NCI-H1930 (cell line): ENCODE measurements at regions not wholly inside any gene's neighbourhood (a gene's known extent, or its start where the extent isn't known, plus 50 kb on each side); places are given as distances from the start of the nearest gene placed in this dataset.

Experiments used
- DNase-seq, 2 experiments: peaks; one replicate each; lab custom pipeline; 2025; lab: John Stamatoyannopoulos, UW

DNA sequence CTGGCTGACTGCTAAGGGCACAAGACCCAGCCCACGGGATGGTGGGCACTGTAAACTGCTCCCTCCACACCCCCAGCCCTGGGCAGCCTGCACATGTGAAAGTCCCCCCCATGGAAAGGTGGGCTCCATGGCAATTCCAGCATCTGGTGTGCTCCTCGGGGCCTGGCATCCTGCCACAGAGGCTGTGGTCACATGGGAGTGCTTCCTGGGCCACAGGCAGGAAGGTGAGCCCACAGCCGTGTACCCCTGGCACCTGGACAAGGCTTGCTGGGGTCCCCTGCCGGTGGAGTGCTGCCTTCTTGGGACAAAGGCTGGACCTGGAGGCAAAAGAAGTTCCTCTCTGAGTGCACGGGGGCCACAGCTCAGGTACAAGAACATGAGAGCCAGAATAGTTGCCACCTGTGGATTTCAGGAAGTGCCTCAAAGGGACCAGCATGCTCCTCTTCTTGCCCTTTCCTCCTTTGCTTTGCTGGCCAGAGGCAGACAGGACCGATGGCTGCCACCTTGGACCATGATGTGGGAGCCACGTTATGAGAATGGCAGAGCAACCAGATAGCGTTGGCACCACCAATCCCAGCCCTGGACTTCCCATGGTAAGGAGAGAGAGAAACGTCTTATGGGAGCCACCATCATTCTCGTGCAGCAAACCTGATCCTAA lies 120.2 kb upstream of the MLN start:
- no peak for DNase-seq

DNA sequence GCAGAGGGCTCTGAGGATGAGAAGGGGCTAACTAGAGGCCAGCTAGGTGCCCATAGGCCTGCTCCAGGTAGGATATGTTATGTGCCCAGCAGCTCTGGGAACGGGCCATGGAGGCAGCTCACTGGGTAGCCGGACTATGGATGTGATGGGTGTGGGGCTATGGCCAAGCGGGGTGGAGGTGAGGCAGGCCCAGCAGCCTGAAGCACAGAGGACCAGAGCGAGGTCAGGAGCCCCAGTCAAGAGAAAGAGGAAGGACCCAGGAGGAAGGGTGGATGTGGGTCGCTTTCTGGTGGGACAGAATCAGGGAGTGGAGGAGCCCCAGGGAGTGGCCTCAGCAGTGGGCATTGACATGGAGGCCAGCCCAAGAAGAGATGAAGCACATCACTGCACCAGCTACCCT lies 117.9 kb upstream of the MLN start:
- no peak for DNase-seq

DNA sequence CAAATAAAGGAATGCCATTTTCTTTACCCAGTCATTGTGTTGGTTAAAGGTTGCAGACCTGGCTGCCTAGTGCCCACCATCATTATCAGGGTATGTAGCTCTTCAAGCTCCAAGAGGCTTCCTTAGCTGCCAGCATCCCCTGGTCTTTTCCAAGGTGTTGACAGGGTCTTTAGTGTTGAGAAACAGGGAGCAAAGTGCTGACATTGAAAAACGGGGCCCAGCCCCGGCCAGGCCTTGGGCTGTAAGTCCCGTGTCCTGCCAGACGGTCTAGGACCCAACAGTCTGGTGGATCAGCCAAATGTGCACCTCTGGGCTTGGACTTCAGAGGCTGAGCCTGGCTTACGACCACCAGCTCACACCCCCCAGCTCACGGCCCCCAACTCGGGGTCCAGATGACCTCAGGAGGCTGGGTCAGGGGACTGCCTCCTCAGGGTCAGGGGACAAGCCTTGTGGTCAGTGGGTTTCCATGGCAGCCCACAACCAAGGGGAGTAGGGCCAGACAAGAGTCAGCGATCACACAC lies 114.4 kb upstream of the MLN start:
- no peak for DNase-seq

DNA sequence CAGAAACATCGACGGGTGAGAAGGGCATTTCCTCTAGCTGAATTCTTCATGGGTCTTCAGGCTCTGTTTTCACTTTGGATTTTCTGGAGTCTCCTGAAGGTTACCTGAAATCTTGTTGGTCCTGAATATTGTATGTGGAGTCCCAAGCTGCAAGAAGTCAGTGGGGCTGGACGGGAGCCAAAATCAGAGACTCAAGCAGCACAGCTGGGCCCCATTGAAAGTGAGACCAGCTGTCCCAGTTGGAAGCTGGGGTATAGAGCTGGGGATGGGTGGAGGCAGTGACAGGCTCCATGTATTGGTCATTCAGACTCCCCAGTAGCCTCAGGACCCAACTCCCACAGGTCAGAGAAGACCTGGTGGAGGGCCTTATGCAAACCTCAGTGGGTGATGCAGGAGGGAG lies 111.3 kb upstream of the MLN start:
- no peak for DNase-seq

DNA sequence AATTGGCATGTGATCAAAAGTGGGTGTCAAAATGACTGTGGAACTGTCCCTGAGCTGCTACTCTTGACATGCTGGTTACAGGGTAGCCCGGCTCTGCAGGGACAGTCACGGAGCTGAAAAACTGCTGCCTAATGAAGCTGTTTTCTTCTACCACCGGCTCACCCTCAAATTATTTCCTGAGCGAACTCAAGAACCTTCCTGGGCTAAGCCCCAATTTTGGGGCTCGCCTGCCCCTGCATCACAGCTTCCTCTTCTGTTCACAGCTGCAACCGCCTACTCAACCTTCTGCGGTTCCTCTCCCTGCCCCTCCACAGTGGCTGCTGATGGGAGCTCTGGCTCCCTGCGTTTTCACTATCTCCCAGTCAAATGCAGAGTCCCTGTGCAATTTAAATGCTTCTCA lies 110.8 kb upstream of the MLN start:
- DNase-seq: no peak

DNA sequence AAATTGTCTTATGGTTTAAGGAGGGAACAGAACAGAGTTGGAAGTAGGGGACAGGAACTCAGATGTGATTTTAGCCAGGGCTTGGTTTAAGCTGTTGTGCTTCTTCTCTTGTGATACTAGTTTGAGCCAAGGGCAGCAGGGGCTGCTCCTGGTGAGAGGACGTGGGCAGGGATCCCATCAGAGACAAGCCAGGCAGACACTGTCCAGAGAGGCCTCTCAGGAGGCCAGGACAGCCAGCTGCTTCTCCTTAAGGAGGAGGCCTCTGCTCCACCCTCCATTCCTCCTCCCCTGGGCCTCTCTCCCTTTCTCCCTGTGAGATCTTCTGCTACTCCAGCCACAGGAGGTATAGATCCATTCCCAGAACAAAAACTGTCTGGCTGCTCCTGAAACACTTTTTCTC lies 108.4 kb upstream of the MLN start:
- no peak for DNase-seq

DNA sequence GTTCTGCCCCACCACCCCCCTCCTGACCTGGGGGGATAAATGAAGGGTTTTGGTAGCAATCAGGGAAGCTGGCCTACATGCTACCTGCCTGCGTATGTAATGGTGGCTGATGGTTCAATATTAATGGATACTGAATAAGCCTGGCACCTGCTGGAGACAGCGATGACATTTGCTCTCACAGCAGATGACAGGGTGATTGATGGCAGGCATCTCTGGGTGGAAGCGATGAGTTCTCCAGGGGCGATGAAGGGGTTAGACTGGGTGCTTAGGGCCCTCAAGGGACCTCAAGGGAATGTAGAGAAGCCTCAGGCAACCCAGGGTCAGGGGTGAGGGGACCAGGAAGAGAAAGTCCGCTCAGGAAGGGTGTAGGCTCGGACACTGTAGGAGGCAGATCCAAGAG lies 107.7 kb upstream of the MLN start:
- no peak for DNase-seq

DNA sequence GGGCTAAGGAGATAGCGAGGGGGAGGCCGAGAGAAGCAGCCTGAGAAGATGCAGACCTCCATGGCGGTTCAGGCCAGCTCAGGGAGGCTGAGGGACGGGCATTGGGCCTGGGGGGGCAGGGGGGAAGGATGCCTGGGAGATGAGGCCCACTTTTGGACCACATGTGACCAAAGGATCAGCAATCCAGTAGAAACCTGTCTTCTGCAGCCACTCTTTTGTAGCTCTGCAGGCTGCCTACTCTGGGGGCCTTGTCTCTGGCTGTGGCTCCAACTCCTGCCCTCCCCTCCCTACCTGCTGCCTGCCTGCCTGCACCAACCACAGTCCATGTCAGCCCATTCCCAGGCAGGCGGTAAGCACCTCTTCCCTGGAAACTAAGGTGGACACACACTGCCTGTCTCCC lies 106.8 kb upstream of the MLN start:
- no peak for DNase-seq

DNA sequence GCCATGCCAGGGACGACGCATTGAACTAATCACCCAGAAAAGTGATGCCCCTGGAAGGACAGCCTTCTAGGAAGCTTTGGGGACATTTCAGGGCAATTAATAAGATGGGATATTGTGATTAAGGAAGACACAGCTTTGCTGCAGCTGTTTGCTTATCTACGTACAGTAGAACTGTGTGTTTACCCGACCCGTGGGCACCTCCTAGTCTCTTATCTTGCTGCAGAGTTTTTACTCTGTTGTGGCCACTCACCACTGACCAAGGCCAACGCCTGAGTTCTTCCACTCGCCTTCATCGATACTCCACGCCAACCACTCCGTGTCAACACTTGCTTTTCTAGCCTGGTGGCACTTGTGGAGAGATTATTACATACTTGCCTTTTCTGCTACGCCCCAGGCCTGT lies 105.9 kb upstream of the MLN start:
- DNase-seq: no peak

DNA sequence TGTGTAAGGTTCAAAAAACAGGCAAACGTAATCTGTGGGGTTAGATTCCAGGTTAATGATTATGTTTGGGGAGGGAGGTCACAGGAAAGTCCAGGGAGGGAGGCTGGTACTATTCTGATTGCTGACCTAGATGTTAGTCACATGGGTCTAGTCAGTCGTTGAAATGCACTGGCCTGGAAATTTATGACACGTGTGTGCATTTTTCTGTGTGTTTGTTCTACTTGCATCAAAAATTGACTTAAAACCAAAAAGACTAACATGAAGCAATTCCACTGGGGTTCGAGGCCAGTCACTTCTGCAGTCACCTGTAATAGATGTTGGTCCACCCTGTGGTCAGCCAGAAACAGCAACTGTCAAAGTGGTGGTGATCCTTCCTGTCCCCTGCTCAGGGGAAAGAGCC lies 104.2 kb upstream of the MLN start:
- no peak for DNase-seq

DNA sequence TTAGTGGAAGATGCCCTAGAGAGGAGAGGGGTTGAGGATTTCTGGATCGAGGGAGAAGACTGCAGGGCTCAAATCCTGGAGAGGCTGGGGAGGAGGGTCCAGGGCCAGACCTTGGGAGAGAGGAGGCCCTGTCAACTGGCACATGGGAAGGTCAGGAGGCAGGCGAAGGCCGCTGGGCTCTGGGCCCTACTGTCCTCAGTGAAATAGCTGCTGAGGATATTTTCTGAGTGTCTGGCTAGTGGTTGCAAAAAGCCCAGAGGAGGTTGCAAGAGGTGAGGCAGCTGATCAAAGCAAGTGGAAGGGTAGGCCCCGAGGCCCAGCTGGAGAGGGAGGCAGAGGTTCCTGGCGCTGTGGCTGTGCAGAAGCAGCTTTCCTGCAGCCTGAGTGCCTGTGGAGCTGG lies 103.4 kb upstream of the MLN start:
- no peak for DNase-seq

DNA sequence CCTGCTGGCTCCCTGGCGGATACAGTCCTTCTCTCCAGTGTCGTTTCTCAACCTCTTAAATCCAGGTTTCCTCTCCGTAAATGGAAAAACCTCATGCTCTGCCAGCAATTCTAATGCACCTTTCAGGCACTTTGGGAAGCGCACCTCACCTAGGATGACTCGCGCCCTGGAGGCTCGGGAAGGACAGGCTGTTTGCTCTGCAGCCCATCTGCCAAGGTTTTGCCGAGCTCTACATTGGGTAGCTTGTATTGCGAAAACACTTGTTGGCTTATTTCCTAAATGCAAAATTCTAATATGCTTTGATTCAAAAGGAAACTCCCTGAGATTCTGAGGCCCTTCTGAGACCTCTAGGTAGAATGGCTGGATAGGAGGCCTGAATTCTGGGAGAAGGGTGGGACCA lies 102.6 kb upstream of the MLN start:
- DNase-seq: no peak

DNA sequence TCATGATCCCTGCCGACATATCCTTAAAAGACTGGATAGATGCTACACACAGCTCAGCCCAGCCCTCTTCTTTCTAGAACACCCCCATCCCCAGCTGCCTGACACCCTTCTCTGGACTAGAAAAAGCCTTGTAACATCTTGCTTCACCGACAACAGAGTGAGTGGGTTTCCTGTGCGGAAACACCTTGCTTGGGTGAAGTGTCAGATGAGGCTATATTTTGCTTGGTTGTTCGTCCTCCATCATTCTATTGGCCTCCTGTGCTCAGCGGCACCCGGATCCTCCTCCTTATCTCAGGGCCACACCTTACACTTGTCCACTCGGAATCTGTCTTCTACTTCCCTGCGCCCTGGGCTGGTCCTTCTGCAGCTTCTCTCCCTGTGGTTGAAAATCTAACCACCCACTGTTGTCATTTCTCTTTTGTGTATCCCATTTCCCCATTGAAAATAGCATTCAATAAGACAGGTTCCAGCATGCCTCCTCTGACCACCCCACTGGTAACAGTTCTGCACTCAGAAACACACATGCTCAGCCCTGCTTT lies 101.3 kb upstream of the MLN start:
- DNase-seq: no peak

DNA sequence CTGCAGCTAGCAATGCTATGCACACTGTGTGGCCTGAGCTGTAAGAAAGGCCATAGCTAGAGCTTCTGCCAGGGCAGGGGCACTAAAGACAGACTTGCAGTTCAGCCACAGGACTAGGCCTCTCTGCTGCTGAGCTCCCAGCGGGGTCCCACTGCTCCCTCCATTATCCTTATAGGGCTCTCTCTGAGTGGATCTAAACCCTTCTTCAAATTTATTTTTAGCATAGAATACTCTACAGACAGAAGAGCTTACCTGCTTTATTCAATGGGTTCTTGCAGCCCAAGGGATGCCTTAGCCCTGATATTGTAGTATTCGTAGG lies 100.9 kb upstream of the MLN start:
- no peak for DNase-seq

DNA sequence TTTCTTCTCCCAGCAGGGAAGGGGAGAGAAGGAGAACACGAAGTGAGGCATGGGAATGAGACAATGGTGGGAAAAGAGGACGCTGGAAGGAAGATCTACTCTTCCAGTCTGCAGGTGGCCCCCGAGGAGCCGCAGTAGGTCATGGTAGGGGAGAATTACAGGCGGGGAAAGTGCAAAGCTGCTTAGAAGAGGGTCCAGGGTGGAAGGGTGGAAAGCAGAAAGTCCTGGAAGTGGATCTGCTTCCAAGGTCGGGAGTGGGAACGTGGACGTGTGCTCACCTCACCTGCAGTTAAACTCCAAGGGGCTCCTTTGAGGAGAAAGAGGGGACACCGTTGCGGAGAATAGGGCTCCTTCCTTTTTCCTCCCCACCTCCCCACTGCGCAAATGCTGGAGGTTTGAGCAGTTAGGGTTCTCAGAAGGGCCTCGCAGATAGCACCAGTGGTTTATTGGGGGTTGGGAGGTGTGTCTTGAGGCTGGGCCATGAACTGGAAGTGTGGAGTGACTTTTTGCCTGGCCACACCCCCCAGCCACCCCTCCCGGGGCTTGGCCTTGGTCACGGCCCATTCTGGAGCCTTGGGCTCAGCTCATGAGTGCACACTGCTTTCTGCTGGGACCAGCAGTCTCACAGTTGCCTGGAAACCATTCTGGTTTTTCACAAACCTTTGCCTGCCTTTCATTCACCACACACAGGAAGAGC lies 100.4 kb upstream of the MLN start:
- no peak for DNase-seq

DNA sequence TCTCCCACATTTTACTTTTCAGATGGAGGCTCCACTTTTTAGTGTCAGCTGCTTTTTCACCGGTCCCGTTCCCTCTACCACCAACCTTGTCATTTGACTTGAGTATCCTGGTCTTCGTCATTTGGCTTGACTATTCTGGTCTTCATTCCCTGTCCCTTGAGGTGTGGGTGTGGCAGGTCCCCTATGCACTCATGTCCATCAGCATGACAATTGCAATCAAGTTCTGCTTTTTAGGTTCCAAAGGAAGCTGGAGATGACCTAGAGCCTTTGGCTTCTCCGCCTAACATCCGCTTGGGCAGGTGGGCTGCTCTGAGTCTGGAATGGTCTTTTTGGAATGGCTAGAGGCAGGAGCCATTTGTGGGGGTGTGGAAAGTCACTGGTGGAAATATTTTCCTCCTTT lies 99.8 kb upstream of the MLN start:
- no peak for DNase-seq

DNA sequence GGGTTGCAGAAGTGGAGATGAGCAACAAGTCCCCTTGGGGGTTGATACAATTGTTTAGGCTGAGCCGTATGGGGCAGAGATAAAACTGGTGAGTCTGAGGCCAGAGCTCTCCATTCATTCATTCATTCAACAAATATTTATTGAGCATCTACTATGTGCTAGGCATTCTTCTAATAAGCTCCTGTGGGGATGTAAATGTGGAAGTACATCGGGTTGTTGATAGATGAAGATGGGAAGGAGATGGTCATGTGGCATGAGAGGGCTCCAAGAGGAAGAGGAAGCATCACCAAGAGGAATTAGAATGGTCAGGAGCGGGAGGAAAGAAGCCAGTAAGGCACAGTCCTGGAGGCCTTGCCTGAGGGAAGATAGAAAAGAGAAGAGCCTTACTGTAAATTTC lies 98.7 kb upstream of the MLN start:
- DNase-seq: no peak

DNA sequence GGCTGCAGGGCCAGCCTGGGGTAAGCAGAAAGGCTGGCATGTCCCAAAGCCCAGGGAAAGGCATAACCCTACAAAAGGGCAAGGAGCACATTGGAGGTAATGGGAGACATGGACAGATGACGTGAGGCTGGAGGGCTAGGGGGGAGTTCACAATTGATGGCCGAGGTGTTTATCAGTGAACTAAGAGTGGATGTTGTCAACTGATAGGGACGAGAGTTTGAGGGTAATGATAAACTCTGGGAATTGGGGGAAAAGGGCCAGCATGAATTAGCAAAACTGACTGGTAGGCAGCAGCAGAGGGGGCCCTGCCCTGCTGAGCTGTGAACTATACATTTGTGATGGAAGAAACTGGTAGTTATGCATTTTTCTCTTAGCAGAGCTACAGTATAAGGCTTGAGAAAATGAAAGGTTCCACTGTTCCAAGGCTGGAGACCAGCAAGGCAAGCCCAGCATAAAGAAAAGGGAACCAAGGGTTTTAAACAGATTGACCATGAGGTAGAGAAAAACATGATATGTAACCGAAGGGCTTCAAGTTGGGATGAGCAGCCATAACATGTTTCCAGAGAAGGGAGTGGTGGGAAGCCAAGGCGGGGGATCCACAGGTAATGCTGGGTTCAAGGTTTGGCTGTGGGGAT lies 98.1 kb upstream of the MLN start:
- no peak for DNase-seq

DNA sequence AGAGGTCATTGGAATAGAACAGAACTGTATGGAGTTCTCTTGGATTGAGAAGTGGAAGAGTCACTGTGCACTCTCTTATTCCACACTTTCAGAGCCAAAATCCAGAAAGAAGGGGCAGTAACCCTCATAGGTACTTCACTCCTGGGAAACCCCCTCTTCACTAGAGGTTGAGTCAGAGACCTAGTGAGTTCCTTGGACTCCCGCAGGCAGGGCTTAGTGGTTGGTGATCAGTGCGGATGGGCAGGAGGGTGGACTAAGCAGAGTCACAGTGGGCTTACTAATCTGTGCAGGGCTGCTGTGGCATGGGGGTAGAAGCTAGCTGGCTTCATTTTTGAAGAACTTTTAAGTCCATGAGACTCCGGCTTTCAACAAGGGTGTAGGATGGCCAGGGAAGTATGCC lies 95.0 kb upstream of the MLN start:
- DNase-seq: no peak

DNA sequence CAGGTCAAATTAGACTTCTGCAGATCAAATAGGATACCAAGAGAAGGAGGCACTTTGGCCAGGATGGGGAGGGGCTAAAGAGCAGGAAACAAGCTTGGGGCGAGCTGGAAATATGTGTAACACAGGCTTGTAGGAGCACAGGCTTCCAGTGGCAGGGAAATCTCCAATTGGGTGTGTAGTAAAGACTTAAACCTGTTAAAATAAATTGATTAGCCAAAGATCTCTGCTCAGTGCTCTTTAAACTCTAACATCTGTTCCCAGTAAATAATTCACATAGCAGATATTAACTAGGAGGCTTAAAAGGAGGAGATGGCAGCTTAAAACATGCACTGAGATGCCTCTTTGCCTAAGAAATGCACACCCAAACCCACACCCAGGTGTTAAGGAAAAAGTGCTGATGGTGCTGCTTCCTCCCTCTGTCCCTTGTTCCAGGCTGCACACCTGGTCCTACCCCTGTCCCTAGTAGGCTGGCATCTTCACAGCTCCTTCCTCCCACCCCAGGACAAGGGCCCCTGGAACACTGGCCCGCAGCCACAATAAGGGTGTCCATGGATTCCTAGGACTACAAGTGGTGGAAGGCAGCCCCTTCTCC lies 93.5 kb upstream of the MLN start:
- DNase-seq: no peak

DNA sequence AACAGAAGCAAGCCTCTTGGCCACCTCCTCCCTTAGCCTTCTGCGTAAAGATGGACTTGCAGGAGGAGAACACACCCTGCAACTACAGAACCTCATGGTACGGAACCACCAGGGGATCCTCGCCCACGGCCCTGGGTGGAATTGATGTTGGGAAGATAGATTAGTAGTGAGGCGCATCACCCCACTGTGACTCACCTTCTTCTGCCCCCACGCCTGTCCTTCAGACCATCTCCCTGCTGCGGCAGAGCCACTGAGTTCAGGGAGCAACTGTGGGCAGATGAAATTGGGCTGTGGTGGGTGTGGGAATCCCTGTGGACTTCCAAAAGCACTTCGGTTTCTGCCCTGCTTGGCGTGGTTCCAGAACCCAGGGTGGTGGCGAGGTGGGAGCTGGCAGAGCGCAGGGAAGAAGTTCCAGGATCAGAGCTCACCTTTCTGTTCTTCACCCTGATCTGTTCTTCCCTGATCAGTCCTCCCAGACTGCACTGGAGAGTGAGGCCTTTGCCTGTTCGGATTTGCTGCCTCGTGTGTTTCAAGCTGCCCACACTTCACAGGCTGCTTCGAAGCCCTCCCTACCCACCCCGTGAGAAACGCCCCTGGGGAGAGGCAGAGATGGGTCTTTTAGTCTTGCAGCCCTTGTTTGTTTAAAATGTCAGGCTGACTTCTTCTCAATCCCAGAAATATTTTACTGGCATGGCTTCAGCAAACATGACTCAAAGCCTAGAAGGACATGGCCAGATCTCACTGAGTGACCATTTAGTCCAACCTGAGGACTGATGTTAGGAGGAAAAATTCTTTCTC lies 92.8 kb upstream of the MLN start:
- DNase-seq: no peak

DNA sequence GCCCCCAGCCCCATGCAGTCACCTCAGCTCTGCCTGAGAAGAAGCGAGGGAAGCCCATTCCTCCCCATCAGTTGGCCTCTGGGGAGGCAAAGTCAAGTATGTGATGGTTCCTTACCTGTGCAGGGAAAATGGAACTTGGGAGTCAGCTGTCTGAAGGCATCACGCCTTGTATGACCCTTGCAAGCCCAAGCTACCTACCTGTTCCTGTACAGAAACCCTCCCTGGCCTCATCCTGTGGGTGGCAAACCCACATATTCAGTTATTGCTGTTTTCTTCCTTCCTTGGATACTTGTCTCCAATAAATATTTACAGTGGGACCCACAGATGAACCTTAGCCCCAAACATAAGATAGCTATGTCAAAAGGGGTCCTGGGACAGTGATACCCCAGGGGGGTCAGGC lies 92.2 kb upstream of the MLN start:
- no peak for DNase-seq
